Lung (tissue), 11 donors: ENCODE measurements at regions not wholly inside any gene's neighbourhood (a gene's known extent, or its start where the extent isn't known, plus 50 kb on each side); places are given as distances from the start of the nearest gene placed in this dataset.

ENCODE experiments used
- ATAC-seq: fragments of 200-7000 bp; cut with Tn5 transposase; one replicate; pipeline ENCODE4 v1.9.1; 2020; ENCODE audit warnings: moderate number of reproducible peaks; ENCODE audit not compliant: insufficient read depth, low FRiP score
- DNase-seq, 3 donors: peaks; one replicate each; pipeline ENCODE4 v3.0.0-alpha.2; 2013 to 2017
- H3K27ac ChIP-seq, 2 donors: one replicate each; pipeline ENCODE4 v1.5.1; 2013; ENCODE audit warnings: mild to moderate bottlenecking in 2 of 2, moderate library complexity in 2 of 2, control low read depth in 1 of 2, inconsistent platforms in 1 of 2, low read depth in 1 of 2, low read length in 1 of 2
- H3K27me3 ChIP-seq, 3 donors: one replicate each; pipeline ENCODE4 v1.5.1; 2013; ENCODE audit warnings: low read length in 2 of 3; ENCODE audit not compliant: control insufficient read depth in 3 of 3, insufficient read depth in 3 of 3
- H3K36me3 ChIP-seq, 4 donors: one replicate each; pipeline ENCODE4 v1.5.1; 2013; ENCODE audit warnings: low read length in 4 of 4, mild to moderate bottlenecking in 1 of 4, moderate library complexity in 1 of 4; ENCODE audit not compliant: control insufficient read depth in 4 of 4, insufficient read depth in 4 of 4
- H3K4me1 ChIP-seq, 5 donors: one replicate each; pipeline ENCODE4 v1.5.1; 2013; ENCODE audit warnings: low read length in 5 of 5, mild to moderate bottlenecking in 2 of 5, moderate library complexity in 1 of 5; ENCODE audit not compliant: control insufficient read depth in 5 of 5, insufficient read depth in 5 of 5
- H3K4me3 ChIP-seq: one replicate; pipeline ENCODE4 v1.5.1; 2013; ENCODE audit warnings: mild to moderate bottlenecking, control low read depth, moderate library complexity
- H3K9ac ChIP-seq, 2 donors: one replicate each; pipeline ENCODE4 v1.5.1; 2013; ENCODE audit warnings: low read length in 2 of 2, control low read depth in 1 of 2; ENCODE audit not compliant: insufficient read depth in 1 of 2
- H3K9me3 ChIP-seq, 4 donors: one replicate each; pipeline ENCODE4 v1.5.1; 2013; ENCODE audit warnings: low read length in 3 of 4, mild to moderate bottlenecking in 1 of 4, moderate library complexity in 1 of 4; ENCODE audit not compliant: control insufficient read depth in 4 of 4, insufficient read depth in 3 of 4
- CTCF ChIP-seq: IDR thresholded peaks from 2 replicates; pipeline ENCODE4 v1.5.1; 2012; ENCODE audit warnings: mild to moderate bottlenecking; ENCODE audit errors: control extremely low read depth, extremely low read depth
- WGBS, 2 donors: extraction: QIAGEN DNeasy Blood & Tissue Kit; methylation state at CpG; one replicate each; pipeline ENCODE4 v1.1.7; 2013; 5-methylcytosine and 5-hydroxymethylcytosine counted together
- donor health status: control.
- donor health status: control.
- donor health status: Bipolar disorder and iron deficiency.
- donor health status: healthy.
- donor health status: DM: yes; HTN: yes; CAD: no.

DNA sequence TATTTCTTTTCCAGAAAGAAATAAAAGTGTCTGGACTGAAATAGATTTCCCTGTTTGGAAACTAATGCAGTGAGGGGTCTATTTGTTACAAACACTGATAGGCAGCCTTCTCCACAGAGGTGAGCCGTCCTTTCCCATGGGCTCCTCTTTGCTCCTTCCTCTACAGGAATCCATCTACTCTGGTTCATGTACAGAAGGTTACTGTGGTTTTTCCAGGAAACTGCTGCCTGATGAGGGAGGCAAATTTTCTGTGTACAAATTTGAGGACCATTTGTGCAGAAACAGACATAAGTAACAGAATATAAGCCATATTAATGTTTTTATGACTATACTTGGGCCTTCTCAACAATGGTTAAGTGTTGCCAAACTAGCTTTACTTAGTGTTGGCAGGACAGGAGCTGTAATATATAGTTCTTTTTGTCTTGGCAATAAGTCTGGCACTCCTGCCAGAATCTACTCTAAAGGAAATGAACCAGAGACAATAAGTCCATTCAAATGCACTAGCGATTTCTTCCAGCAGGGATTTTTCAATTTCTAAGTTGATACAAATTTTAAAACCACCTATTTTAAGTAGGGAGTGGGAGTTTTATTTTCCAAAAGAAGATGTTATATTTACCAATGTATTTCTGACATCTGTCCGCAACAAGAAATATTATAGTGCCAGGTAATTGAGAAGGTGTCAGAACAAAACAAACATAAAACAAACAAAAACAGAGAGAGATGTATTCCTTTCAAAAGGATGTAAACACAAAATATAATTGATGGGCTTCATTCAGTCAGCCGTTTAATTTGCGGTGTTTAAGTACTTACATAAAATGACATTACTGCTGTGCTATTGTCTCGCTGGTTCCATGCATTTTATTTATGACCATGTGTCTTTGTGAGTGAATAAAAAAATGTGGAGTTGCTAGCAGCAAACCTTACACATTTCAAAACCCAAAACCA, 91.0 kb upstream of the NFE2L3 start:
- H3K4me1 ChIP-seq: peaks cover 0 to 2% (median 0%) of the 10 kb centered on the region in 5 donors
- 47 to 53% methylated on average over 6 of the region's 6 CpGs for WGBS, 2 donors
- H3K27ac ChIP-seq: no peak overlapping the region
- no peak for ATAC-seq
- no peaks in the 10 kb centered on the region for H3K36me3 ChIP-seq
- no peaks in the 10 kb centered on the region for H3K27me3 ChIP-seq
- no peak overlapping the region for H3K4me3 ChIP-seq
- H3K9ac ChIP-seq: no peak overlapping the region
- H3K9me3 ChIP-seq: no peaks in the 10 kb centered on the region
- TF ChIP-seq CTCF: no peak
- peak in 2 of 3 donors; percentile 15 to 44 for DNase-seq

DNA sequence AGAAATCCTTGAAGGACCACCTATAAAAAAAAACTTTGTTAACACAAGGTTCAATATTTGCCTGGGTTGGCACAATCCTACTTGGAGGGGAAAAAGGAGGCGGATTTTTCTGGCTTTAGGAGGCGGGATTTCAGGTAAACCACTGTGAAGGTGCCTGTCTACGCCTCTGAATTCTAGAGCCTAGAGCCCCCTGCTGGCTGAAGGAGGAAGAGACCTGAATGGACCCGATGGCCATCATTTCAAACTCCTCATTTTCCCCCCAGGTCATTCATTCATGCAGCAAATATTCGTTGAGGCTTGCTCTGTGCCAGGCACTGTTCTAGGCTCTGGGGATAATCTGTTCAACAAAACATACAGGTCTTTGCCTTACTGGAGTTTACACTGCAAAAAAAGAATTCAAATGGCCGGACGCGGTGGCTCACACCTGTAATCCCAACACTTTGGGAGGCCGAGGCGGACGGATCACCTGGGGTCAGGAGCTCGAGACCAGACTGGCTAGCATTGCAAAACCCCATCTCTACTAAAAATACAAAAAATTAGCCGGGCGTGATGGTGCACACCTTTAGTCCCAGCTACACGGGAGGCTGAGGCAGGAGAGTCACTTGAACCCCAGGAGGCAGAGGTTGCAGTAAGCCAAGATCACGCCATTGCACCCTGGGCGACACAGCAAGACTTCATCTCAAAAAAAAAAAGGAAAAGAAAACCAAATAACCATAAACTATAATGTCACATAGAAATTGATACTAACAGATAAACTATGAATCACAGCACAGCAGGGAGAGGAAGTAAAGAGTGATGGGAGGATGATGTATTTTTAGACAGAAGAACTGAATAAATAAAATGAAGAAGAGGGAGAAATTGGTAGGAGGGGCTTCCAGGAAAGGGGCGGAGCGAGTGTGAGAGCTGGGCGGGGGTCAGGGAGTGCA, 90.1 kb upstream of the NFE2L3 start:
- H3K36me3 ChIP-seq: no peaks in the 10 kb centered on the region
- WGBS, 2 donors: 68% methylated on average over 20 of the region's 20 CpGs
- H3K27me3 ChIP-seq: no peaks in the 10 kb centered on the region
- H3K27ac ChIP-seq: no peak overlapping the region
- TF ChIP-seq CTCF: peak; percentile 60
- no peak overlapping the region for H3K9ac ChIP-seq
- H3K4me1 ChIP-seq: peaks cover 0 to 2% (median 0%) of the 10 kb centered on the region in 5 donors
- DNase-seq: peak; percentile 64 to 75 (median 67)
- H3K4me3 ChIP-seq: no peak overlapping the region
- no peaks in the 10 kb centered on the region for H3K9me3 ChIP-seq
- peak; percentile 58 for ATAC-seq

GRCh38 chr7:26065652-26066051, 86.3 kb upstream of the NFE2L3 start:
- Histone ChIP-seq H3K4me1 (no peaks in the 10 kb centered on the region), H3K36me3 (no peaks in the 10 kb centered on the region), H3K27ac (no peak overlapping the region), H3K9me3 (no peaks in the 10 kb centered on the region), H3K4me3 (no peak overlapping the region), H3K27me3 (no peaks in the 10 kb centered on the region), H3K9ac (no peak overlapping the region)
- no peak for TF ChIP-seq CTCF
- DNase-seq (no peak), ATAC-seq (no peak)
- 77 to 85% methylated on average over 5 of the region's 5 CpGs for WGBS, 2 donors
